ENCODE measurements at regions not wholly inside any gene's neighbourhood (a gene's known extent, or its start where the extent isn't known, plus 50 kb on each side); places are given as distances from the start of the nearest gene placed in this dataset.

DNA sequence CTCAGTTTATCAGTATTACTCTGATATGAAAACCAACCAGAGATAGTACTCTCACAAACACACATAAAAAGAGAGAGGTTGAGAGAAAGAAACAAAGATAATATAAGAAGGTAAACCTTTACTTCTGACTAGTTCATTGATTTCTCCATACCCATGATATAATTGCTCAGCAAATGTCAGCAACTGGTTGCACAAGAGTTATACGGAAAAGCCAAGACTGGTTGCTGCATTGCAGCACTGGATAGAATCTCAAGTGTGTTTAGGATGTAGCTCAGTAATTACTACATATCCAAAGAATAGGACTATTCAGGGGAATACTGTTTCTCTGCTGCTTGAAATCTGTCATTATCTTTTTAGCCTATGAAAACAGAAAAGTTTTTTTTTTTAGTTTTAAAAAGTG is 1332.8 kb downstream of the OLFM4 start:
- Histone ChIP-seq H3K27ac (ENCODE audit: low read depth, low read length) (no peak overlapping the region), H3K27me3 (ENCODE audit: control insufficient read depth, low read length) (no peaks in the 10 kb centered on the region), H3F3A (ENCODE audit: control insufficient read depth, insufficient read depth) (no peaks in the 10 kb centered on the region), H3K36me3 (ENCODE audit: control insufficient read depth, low read length) (no peaks in the 10 kb centered on the region), H3K79me2 (ENCODE audit: control insufficient read depth, low read length) (no peaks in the 10 kb centered on the region), H4K20me1 (ENCODE audit: control insufficient read depth, insufficient read depth, low read depth, low read length) (no peaks in the 10 kb centered on the region), H3K4me3 (ENCODE audit: low read length) (no peak overlapping the region), H3K4me2 (ENCODE audit: low read length) (no peak overlapping the region), H3K9me2 (replicated peaks; ENCODE audit: control insufficient read depth, low read length) (no peaks in the 10 kb centered on the region), H3K9me3 (ENCODE audit: control insufficient read depth, insufficient read depth, low read length) (no peaks in the 10 kb centered on the region), H3K4me1 (ENCODE audit: control insufficient read depth, low read length) (no peaks in the 10 kb centered on the region)
- no peak for TF ChIP-seq CTCF (IDR thresholded peaks at IDR 0.05; ENCODE audit: low read depth, low read length, poor library complexity, severe bottlenecking)
- no peak for TF ChIP-seq EZH2phosphoT487 (IDR thresholded peaks at IDR 0.05; ENCODE audit: borderline replicate concordance, low read length)

DNA sequence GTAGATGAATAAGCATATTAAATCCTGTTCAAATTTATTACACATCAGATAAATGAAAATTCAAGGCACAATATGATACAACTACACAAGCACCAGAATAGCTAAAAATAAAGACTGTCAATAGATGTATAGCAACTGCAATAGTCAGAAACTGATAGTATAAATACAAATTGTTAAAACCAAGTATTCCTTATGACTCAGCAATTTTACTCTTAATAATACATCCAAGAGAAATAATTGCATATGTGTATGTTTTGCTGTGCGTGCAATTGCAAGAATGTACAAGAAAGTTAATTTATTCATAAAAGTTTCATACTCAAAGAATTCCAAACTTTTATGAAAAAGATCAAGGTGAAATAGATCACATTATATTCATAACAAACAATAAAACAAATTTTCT is 1338.1 kb downstream of the OLFM4 start:
- no peaks in the 10 kb centered on the region for H3K9me3 ChIP-seq (ENCODE audit: control insufficient read depth, insufficient read depth, low read length)

DNA sequence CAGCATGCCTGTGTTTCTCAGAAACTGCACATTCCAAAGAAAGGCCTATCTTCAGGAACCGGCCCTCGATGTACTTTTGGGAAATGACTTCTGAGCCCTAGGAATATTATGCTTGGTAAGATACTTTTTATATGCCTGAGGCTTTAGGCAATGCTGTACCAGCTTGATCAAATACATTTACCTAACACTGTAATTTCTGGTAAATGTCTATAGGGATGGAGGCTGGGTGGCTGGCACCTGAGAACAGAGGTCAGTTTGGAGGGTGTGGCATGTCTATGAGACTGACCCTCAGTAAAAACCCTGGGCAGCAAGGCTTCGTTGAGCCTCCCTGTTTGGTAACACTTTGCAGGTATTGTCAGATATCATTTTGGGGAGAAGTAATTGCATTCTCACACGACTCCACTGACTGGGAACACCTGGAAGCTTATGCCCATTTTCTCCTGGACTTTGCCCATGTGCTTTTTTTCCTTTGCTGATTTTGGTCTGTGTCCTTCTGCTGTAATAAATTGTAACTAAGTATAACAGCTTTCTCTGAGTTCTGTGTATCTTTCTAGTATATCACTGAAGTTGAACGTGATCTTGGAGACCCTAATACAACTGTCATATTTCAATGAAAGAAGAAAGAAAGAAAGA is 1339.1 kb downstream of the OLFM4 start:
- no peaks in the 10 kb centered on the region for H3K9me3 ChIP-seq (ENCODE audit: control insufficient read depth, insufficient read depth, low read length)
- H3K27ac ChIP-seq (ENCODE audit: low read depth, low read length): no peak overlapping the region
- no peak overlapping the region for H3K4me3 ChIP-seq (ENCODE audit: low read length)
- H3K4me1 ChIP-seq (ENCODE audit: control insufficient read depth, low read length): no peaks in the 10 kb centered on the region
- no peak overlapping the region for H3K4me2 ChIP-seq (ENCODE audit: low read length)
- H4K20me1 ChIP-seq (ENCODE audit: control insufficient read depth, insufficient read depth, low read depth, low read length): no peaks in the 10 kb centered on the region
- no peaks in the 10 kb centered on the region for H3K27me3 ChIP-seq (ENCODE audit: control insufficient read depth, low read length)
- no peaks in the 10 kb centered on the region for H3F3A ChIP-seq (ENCODE audit: control insufficient read depth, insufficient read depth)
- TF ChIP-seq EZH2phosphoT487 (IDR thresholded peaks at IDR 0.05; ENCODE audit: borderline replicate concordance, low read length): no peak
- no peaks in the 10 kb centered on the region for H3K79me2 ChIP-seq (ENCODE audit: control insufficient read depth, low read length)
- H3K36me3 ChIP-seq (ENCODE audit: control insufficient read depth, low read length): no peaks in the 10 kb centered on the region
- no peaks in the 10 kb centered on the region for H3K9me2 ChIP-seq (replicated peaks; ENCODE audit: control insufficient read depth, low read length)

More for the DNA sequence above, 1338.1 kb downstream of the OLFM4 start:
- Histone ChIP-seq H4K20me1 (ENCODE audit: control insufficient read depth, insufficient read depth, low read depth, low read length) (no peaks in the 10 kb centered on the region), H3K27me3 (ENCODE audit: control insufficient read depth, low read length) (no peaks in the 10 kb centered on the region), H3K79me2 (ENCODE audit: control insufficient read depth, low read length) (no peaks in the 10 kb centered on the region), H3K27ac (ENCODE audit: low read depth, low read length) (no peak overlapping the region), H3K36me3 (ENCODE audit: control insufficient read depth, low read length) (no peaks in the 10 kb centered on the region), H3K4me2 (ENCODE audit: low read length) (no peak overlapping the region), H3K9me2 (replicated peaks; ENCODE audit: control insufficient read depth, low read length) (no peaks in the 10 kb centered on the region), H3F3A (ENCODE audit: control insufficient read depth, insufficient read depth) (no peaks in the 10 kb centered on the region), H3K4me3 (ENCODE audit: low read length) (no peak overlapping the region), H3K4me1 (ENCODE audit: control insufficient read depth, low read length) (no peaks in the 10 kb centered on the region)
- TF ChIP-seq EZH2phosphoT487 (IDR thresholded peaks at IDR 0.05; ENCODE audit: borderline replicate concordance, low read length): no peak
- no peak for TF ChIP-seq CTCF (IDR thresholded peaks at IDR 0.05; ENCODE audit: low read depth, low read length, poor library complexity, severe bottlenecking)

GRCh38 chr13:54368387-54368786 is 1339.8 kb downstream of the OLFM4 start:
- H3K27me3 ChIP-seq (ENCODE audit: control insufficient read depth, low read length): no peaks in the 10 kb centered on the region

More at GRCh38 chr13:54368387-54368786, 1339.8 kb downstream of the OLFM4 start:
- Histone ChIP-seq H3K79me2 (ENCODE audit: control insufficient read depth, low read length) (no peaks in the 10 kb centered on the region), H3K4me3 (ENCODE audit: low read length) (no peak overlapping the region), H3K4me2 (ENCODE audit: low read length) (no peak overlapping the region), H3K9me2 (replicated peaks; ENCODE audit: control insufficient read depth, low read length) (no peaks in the 10 kb centered on the region), H3K4me1 (ENCODE audit: control insufficient read depth, low read length) (no peaks in the 10 kb centered on the region), H3K36me3 (ENCODE audit: control insufficient read depth, low read length) (no peaks in the 10 kb centered on the region), H4K20me1 (ENCODE audit: control insufficient read depth, insufficient read depth, low read depth, low read length) (no peaks in the 10 kb centered on the region), H3K9me3 (ENCODE audit: control insufficient read depth, insufficient read depth, low read length) (no peaks in the 10 kb centered on the region), H3F3A (ENCODE audit: control insufficient read depth, insufficient read depth) (no peaks in the 10 kb centered on the region), H3K27ac (ENCODE audit: low read depth, low read length) (no peak overlapping the region)
- TF ChIP-seq CTCF (IDR thresholded peaks at IDR 0.05; ENCODE audit: low read depth, low read length, poor library complexity, severe bottlenecking) (no peak), EZH2phosphoT487 (IDR thresholded peaks at IDR 0.05; ENCODE audit: borderline replicate concordance, low read length) (no peak)
